ENCODE measurements at regions not wholly inside any gene's neighbourhood (a gene's known extent, or its start where the extent isn't known, plus 50 kb on each side); places are given as distances from the start of the nearest gene placed in this dataset.
"Not testable (repeated sequence)": the region's sequence is repeated elsewhere in the genome, so short reads cannot be mapped to it uniquely, and the experiment has no call there.

DNA sequence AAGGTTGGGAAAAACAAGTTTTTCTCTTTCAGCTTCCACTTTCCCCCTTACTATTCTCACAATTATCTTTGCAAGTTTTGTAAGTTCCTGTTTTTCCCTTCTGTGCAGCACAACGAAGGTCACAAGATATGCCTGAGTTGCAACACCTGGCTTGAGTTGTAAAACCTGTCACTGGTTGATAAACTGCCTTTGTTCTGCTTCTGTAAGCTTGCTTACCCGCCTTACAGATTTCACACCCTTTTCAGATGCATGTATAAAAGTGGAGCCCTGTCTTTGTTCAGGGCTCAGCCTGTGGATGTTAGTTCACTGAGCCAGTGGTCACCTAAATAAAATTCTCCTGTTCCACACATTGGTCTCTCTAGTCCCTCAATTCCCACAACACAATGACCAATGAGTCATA, 318.9 kb downstream of the UBE2NL start:
- not testable (repeated sequence) for DNase-seq

DNA sequence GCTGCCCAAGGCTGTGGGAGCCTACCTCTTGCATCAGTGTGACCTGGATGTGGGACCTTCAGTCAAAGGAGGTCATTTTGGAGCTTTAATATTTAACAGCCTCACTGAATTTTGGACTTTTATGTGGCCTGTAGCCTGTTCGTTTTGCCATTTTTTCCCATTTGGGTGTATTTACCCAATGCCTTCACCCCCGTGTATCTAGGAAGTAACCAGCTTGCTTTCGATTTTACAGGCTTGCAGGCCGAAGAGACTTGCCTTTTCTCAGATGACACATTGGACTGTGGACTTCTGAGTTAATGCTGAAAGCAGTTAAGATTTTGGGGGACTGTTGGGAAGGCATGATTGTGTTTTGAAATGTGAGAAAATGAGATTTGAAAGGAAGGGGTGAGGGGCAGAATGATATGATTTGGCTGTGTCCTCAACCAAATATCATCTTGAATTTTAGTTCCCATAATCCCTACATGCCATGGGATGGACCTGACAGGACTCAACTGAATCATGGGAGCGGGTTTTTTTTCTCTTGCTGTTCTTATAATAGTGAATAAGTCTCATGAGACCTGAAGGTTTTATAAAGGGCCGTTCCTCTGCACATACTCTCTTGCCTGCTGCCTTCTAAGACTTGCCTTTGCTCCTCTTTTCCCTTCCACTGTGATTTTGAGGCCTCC, 324.6 kb downstream of the UBE2NL start:
- DNase-seq: not testable (repeated sequence)

DNA sequence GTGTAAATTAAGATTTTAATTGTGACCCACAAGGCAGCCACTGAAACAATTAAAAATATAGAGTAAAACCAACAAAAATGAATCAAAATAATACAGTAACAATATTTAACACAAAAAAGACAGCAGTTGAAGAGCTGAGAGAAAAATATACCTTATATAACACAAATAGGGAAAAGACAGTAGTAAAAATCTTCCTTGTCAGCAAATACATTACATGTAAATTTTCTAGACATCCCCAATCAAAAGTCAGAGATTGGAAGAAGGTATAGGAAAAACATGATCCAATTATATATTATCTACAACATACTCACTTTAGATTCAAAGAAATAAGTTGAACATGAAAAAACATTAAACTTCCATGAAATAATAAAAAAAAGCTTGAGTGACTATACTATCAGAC, 330.8 kb downstream of the UBE2NL start:
- DNase-seq: no peak

DNA sequence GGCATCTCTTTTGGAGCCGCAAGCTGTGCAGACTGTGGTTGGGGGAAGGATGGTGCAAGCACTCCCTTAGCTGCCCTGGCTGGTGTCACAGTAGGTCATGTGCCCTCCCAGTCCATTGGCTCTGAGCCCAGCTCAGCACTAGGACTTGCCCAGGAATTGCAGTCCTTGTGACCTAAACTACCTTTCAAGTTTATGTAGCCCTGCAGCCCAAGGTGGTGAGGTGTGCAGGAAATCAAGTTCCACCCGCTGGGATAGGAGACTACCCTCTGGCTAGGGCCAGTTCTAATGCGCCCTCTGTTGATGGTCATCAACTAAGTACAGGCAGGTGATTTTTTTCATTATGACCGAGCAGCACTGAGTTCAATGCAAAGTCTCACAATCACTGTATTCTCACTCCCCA, 335.2 kb downstream of the UBE2NL start:
- peak; percentile 8 for DNase-seq

DNA sequence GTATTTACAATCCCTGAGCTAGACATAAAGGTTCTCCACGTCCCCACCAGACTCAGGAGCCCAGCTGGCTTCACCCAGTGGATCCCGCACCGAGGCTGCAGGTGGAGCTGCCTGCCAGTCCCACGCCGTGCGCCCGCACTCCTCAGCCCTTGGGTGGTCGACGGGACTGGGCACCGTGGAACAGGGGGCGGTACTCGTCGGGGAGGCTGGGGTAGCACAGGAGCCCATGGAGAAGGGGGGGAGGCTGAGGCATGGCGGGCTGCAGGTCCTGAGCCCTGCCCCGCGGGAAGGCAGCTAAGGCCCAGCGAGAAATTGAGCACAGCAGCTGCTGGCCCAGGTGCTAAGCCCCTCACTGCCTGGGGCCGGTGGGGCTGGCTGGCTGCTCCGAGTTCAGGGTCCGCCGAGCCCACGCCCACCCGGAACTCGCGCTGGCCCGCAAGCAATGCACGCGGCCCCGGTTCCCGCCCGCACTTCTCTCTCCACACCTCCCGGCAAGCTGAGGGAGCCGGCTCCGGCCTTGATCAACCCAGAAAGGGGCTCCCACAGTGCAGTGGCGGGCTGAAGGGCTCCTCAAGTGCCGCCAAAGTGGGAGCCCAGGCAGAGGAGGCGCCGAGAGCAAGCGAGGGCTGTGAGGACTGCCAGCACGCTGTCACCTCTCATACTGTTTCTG, 347.4 kb downstream of the UBE2NL start:
- DNase-seq: not testable (repeated sequence)

DNA sequence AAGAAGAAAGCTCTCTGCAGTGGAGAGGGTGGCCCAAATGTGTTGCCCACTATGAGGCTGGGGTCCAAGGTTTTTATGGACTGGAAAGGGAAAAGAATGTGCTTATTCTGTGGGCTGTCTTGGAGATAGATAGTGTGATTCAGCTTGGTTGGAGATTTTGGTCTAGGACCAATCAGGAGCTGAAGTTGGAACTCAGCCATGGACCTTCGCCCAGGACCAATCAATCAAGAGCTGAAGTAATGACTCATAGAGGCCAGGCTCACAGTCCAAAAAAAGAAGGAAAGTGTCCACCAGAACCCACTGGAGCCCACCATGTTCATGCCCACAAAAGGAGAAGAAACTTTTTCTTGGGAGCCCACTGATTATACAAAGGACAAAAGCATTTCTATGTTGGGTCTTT, 369.5 kb downstream of the UBE2NL start:
- DNase-seq: no peak

DNA sequence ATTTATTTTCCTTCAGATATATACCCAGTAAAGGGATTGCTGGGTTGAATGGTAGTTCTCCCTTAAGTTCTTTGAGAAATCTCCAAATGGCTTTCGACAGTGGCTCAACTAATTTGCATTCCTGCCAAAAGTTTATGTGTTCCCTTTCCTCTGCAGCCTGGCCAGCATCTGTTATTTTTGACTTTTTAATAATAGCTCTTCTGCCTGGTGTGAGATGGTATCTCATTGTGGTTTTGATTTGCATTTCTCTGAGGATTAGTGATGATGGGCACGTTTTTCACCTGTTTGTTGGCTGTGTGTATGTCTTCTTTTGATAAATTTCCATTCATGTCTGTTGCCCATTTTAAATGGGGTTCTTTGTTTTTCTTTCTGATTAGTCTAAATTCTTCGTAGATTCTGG, 375.2 kb downstream of the UBE2NL start:
- DNase-seq: no peak

DNA sequence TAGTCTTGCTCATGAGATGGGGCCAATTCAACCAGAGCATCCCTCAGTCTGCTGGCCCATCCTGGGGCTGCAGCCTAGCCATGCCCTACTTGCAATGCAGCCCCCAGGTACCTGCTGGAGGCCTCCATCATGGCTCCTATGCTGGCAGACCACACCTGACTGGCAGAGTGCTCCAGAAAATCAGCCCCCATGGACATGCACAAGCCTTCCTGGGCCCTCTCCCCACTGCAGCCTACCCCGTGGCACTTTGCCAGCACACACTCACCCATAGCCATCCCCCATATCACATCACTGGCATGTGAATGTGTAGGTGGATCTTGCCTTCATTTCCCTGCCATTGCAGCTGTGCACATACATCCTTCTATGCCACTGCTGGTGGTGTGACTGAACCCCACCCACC, 381.8 kb downstream of the UBE2NL start:
- no peak for DNase-seq

DNA sequence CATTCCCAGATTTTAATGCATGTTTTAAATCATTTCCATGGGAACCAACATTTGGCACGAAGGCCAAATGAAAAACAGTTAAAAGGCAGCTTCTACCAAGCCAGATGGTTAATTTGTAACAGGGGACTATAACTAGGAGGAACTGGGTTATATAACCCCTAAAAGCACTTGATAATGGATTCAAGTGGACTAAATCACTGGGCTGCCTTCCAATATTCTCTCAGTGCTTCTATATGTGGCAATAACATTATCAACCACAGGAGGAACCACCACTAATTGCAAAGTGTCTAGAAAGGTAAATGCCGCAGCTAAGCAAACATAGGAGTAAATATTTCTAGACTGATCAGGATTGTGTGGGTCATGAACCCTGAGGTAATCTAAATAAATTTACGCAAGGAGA, 391.5 kb downstream of the UBE2NL start:
- DNase-seq: peak; percentile 91

DNA sequence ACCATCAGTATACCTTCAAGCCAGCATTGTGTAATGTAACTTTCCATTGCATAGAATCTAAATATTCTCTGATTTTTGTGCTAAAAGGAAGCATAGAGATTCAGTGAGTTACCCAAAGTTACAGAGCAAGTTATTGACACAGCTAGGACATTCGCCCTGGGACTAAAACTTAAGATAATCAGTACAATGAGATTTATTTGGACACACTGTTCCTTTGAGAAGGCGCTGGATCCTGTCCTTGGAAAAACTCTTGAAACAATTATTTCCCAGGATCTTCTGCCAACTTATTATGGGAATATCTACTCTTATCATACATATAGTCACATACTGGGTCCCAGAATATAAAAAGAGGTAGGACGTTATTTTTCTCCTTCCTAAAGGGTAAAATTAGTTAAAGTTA, 392.0 kb downstream of the UBE2NL start:
- DNase-seq: no peak

DNA sequence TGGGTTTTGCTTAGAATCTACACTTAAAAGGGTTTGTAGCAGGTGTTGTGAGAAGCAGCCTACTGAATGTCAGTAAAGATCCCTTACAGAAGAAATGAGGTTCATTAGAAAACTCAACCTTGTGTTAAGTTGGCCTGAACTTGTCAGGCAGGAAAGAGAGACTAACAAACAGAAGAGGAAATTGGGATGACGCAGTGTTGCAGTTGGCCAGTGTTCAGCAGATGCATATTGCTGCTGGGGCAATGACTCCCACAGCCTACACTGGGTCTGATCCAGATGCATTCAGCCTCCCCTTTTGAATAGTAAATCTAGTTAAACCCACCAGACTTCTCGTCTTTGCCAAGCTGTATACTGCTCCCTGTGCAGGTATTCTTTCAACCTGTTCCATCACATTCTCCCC, 409.4 kb downstream of the UBE2NL start:
- no peak for DNase-seq

DNA sequence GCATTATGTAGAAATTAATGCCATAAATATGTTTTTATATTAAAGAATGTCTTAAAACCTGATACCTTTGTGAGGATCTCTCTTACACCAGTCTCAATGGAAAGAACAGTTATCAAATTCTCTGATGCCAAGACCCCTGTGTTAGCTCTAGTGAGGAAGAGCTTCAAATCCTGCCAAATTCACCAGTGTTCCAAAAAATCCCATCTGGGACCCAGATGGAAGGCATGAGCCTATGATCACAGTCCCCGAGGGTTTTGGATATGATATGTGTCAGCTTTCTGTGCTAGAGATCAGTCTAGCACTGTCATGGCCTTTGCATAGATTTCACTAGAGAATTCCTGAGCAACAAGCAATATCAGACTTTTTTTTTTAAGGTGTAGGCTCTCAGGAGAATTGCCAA, 412.1 kb downstream of the UBE2NL start:
- DNase-seq: no peak

DNA sequence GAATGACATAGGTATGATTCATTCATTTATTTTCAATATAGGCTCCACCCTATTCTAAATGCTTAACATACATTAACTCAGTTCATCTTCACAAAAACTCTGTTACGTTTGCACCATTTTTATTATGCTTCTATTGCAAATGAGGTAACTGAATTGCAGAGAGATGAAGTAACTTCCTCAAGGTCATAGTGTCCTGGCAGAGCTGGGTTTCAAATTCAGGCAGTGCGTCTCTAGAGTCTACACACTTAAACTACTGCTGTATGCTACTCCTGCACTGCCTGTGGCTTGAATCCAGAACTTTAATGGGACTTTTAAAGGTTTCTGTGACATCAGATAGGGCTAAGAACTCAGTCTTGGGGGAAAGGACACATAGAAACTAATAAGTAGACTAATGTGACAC, 413.4 kb downstream of the UBE2NL start:
- DNase-seq: no peak

DNA sequence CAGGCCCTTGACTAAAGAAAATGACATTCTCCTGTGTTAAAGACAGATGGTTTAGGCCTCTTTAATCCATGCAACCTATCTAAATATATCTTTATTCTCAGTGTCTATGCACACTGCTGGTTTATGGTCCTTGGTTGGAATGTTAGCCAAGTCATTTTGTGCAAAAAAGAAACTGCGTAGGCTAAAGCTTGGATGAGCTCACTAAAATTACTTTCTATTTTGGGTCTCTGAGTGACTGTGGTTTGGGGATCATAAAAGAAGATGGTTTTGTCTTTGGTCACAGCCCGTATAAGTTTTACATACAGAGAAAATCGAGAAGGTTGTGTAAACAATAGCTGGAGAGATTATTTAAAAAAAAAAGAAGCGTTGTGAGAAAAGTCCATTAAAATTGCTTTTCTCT, 443.6 kb downstream of the UBE2NL start:
- DNase-seq: no peak

DNA sequence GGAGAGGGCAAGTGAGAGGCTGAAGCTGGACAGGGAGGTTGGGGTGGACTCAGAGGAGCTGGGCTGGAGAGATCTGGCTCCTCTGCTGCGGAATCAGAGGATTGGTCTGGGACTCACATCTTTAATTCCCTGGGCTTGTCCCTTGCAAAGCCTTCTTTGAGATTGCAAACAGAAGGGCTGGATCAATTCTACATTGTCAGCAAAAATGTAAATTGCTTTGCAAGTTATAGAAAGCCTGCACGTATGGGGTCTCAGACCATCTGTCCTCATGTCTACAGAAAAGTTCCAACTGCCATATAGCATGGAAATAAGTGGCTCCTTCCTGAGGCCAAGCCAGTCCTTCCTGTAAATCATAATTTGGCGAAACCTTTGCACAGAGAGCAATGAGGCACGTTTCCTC, 449.6 kb downstream of the UBE2NL start:
- no peak for DNase-seq

DNA sequence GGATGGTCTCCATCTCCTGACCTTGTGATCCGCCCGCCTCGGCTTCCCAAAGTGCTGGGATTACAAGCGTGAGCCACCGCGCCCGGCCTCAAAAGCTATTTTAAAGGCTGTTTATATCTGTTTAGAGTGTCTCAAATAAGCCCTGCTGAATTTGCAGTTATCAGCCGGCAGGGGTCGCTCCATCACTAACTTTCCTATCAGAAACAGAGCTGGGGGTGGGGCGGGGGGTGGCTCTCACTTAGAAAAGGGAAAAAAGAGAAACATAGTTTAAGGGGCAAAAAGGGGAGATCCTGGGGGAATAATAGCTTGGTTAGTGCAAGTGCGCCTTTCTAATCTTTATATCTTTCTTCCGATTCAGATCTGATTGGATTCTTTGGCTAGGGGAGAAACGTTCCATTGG, 450.7 kb downstream of the UBE2NL start:
- no peak for DNase-seq

DNA sequence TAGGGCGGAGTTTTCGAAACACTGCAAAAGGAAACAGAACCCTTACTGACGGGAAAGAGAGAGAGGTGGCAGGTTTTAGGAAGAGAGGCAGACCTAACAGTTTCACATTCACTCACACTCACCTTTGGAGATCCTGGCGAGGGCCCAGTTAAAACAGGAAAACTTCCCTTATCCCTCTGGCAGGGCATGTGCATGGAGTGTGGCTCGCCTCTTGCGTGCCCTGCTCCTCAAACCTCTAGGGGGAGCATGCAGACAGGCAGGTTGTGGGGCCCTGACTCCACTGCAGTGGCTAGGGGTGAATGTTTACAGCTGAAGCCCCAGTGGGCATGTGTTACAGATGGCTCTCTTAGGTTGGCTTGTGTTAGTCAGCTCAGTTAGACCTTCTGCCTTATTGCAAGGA, 451.5 kb downstream of the UBE2NL start:
- no peak for DNase-seq

DNA sequence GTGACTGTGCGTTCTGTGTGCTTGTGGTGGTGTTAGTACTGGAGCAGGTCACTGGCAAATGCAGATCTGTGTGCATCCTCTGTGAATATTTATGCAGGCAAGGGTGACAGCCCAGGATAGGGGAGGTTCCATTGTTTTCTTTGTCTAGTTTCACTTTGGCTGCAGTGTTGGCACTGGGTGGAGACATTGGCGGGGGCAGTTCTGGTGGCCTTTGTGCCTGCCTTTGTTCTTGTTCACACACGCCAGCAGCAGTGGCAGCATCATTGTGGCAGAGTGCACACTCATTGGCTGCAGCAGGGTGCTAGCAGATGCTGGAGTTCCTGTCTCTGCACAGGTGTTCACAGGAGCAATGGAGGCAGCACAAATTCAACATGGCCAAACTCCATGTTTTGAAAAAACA, 495.3 kb downstream of the UBE2NL start:
- no peak for DNase-seq

DNA sequence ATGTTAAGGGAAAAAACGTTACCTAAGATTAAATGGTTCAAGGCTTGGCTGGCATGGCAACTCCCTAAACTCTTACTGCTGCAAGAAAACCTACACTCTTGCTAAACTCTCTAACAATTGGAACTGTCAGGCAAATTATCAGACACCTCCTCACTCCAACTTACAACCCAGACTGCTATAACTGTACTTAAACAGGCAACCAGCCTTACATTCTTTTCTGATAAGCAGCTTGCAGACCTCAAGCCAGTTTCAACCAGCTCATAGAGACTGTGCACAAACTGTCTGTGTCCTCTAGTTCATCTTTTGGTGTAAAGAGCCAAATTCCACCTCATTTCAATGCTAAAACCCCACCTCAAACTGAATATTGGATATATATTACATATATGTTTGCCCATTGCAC, 504.9 kb downstream of the UBE2NL start:
- no peak for DNase-seq

Measured in NCI-H1105 (cell line).